IMR-90 (cell line): ENCODE measurements at regions not wholly inside any gene's neighbourhood (a gene's known extent, or its start where the extent isn't known, plus 50 kb on each side); places are given as distances from the start of the nearest gene placed in this dataset.

Source experiments
- ATAC-seq: fragments of 200-7000 bp; cut with Tn5 transposase; 2 replicates; pipeline ENCODE4 v1.9.1; 2020; ENCODE audit warnings: low read depth, mild to moderate bottlenecking, moderate library complexity
- BruUV-seq: library from RNA; stranded (reverse); fragments of 400-500 nt; replicated peaks from 2 replicates; lab custom pipeline; 2021; lab: Mats Ljungman, UMichigan
- CTCF ChIA-PET: fragments of 300-600 bp; formaldehyde crosslinking; extraction: SDS; loops from one replicate; lab custom pipeline; 2021; ENCODE audit warnings: antibody characterized with exemption; lab: Yijun Ruan, JAX
- POLR2A ChIA-PET: fragments of 300-600 bp; sonication (Branson Sonifier 250); formaldehyde crosslinking; loops from one replicate; lab custom pipeline; 2022; ENCODE audit warnings: antibody characterized with exemption; ENCODE audit not compliant: unreplicated experiment; lab: Charles Lee
- DNase-seq: peaks from one replicate; pipeline ENCODE4 v3.0.0; 2013
- H2AFZ ChIP-seq: replicated peaks from 2 replicates; pipeline ENCODE3; 2013; ENCODE audit warnings: low read length, mild to moderate bottlenecking; ENCODE audit not compliant: poor library complexity
- H2AK5ac ChIP-seq: 2 replicates; pipeline ENCODE4 v1.6.1; 2013; ENCODE audit warnings: low read depth, low read length, inconsistent platforms
- H2AK9ac ChIP-seq: replicated peaks from 2 replicates; pipeline ENCODE3; 2013; ENCODE audit warnings: mild to moderate bottlenecking, low read depth, low read length, moderate library complexity; ENCODE audit not compliant: poor library complexity
- H2BK120ac ChIP-seq: 2 replicates; pipeline ENCODE4 v1.6.1; 2013; ENCODE audit warnings: low read depth, low read length, inconsistent platforms
- H2BK15ac ChIP-seq: 3 replicates; pipeline ENCODE4 v1.6.1; 2013; ENCODE audit warnings: low read depth, low read length, inconsistent platforms
- H2BK20ac ChIP-seq: 2 replicates; pipeline ENCODE4 v1.6.1; 2013; ENCODE audit warnings: low read depth, mild to moderate bottlenecking, inconsistent platforms, low read length, moderate library complexity
- H2BK5ac ChIP-seq: 2 replicates; pipeline ENCODE4 v1.6.1; 2013; ENCODE audit warnings: mild to moderate bottlenecking, low read depth, low read length, inconsistent platforms; ENCODE audit not compliant: poor library complexity, severe bottlenecking
- H3K14ac ChIP-seq: replicated peaks from 2 replicates; pipeline ENCODE4 v1.6.1; 2013; ENCODE audit warnings: low read depth, low read length, inconsistent platforms
- H3K18ac ChIP-seq: 2 replicates; pipeline ENCODE4 v1.6.1; 2013; ENCODE audit warnings: low read depth, low read length, control low read depth
- H3K23ac ChIP-seq: 2 replicates; pipeline ENCODE4 v1.6.1; 2013; ENCODE audit warnings: low read depth, low read length, inconsistent platforms
- H3K27ac ChIP-seq: 2 replicates; pipeline ENCODE4 v1.5.1; 2013; ENCODE audit warnings: mild to moderate bottlenecking, control low read depth, low read length; ENCODE audit not compliant: insufficient read depth
- H3K27me3 ChIP-seq: 2 replicates; pipeline ENCODE4 v1.6.1; 2013; ENCODE audit warnings: low read length; ENCODE audit not compliant: control insufficient read depth, insufficient read depth
- H3K36me3 ChIP-seq: 2 replicates; pipeline ENCODE4 v1.6.1; 2013; ENCODE audit warnings: low read length, mixed read lengths; ENCODE audit not compliant: control insufficient read depth, insufficient read depth
- H3K4ac ChIP-seq: 2 replicates; pipeline ENCODE4 v1.6.1; 2013; ENCODE audit warnings: low read depth, low read length, inconsistent platforms
- H3K4me1 ChIP-seq: 2 replicates; pipeline ENCODE4 v1.6.1; 2013; ENCODE audit warnings: low read length, mixed read lengths; ENCODE audit not compliant: control insufficient read depth, insufficient read depth
- H3K4me2 ChIP-seq: 2 replicates; pipeline ENCODE4 v1.6.1; 2013; ENCODE audit warnings: low read depth, mild to moderate bottlenecking, control low read depth, low read length, moderate library complexity
- H3K4me3 ChIP-seq: 2 replicates; pipeline ENCODE4 v1.5.1; 2013; ENCODE audit warnings: low read depth, mild to moderate bottlenecking, control low read depth, low read length, moderate library complexity; ENCODE audit not compliant: insufficient read depth
- H3K56ac ChIP-seq: 2 replicates; pipeline ENCODE4 v1.6.1; 2013; ENCODE audit warnings: low read length, inconsistent platforms; ENCODE audit not compliant: insufficient read depth; ENCODE audit errors: extremely low read depth
- H3K79me1 ChIP-seq, 2 experiments: 2 replicates each; pipeline ENCODE4 v1.6.1; 2013; ENCODE audit warnings: low read length in 2 of 2, inconsistent platforms in 1 of 2, low read depth in 1 of 2
- H3K9ac ChIP-seq: 2 replicates; pipeline ENCODE4 v1.6.1; 2013; ENCODE audit warnings: low read depth, low read length, control low read depth
- H3K9me1 ChIP-seq: 2 replicates; pipeline ENCODE4 v1.6.1; 2013; ENCODE audit warnings: low read length, inconsistent platforms; ENCODE audit not compliant: insufficient read depth
- H3K9me3 ChIP-seq: 2 replicates; pipeline ENCODE4 v1.6.1; 2013; ENCODE audit warnings: low read length; ENCODE audit not compliant: control insufficient read depth, insufficient read depth
- H4K20me1 ChIP-seq: 2 replicates; pipeline ENCODE4 v1.6.1; 2013; ENCODE audit warnings: low read length, inconsistent platforms; ENCODE audit not compliant: insufficient read depth
- H4K5ac ChIP-seq: 2 replicates; pipeline ENCODE4 v1.6.1; 2013; ENCODE audit warnings: mild to moderate bottlenecking, low read depth, low read length, control low read depth
- H4K8ac ChIP-seq, 2 experiments: 2 replicates each; pipeline ENCODE4 v1.6.1; 2013; ENCODE audit warnings: low read depth in 2 of 2, low read length in 2 of 2, control low read depth in 1 of 2, inconsistent platforms in 1 of 2
- H4K91ac ChIP-seq: 2 replicates; pipeline ENCODE4 v1.6.1; 2013; ENCODE audit warnings: low read depth, low read length, inconsistent platforms; ENCODE audit not compliant: insufficient read depth
- POLR2A ChIP-seq: IDR thresholded peaks from 2 replicates; pipeline ENCODE4 v1.6.1; 2012; ENCODE audit warnings: mild to moderate bottlenecking, low read depth, low read length
- WGBS, 2 experiments: methylation state at CpG; one replicate each; pipeline versions ENCODE4 v1.1.5 to v1.1.7; 2013; ENCODE audit warnings: missing lambda C conversion rate in 2 of 2; ENCODE audit not compliant: insufficient read length in 1 of 2; ENCODE audit errors: extremely low coverage in 2 of 2; 5-methylcytosine and 5-hydroxymethylcytosine counted together
- dilution Hi-C: fragments of 300-500 bp; cut with HindIII; formaldehyde crosslinking; loops from one replicate; pipeline ENCODE4 v1.14.3; 2018; ENCODE audit warnings: low sequenced_read_pairs; ENCODE audit not compliant: unreplicated experiment
- in situ Hi-C: fragments of 300-500 bp; cut with MboI; formaldehyde crosslinking; loops from 3 replicates; pipeline ENCODE4 v1.14.3; 2019; ENCODE audit warnings: low sequenced_read_pairs, inconsistent platforms, mixed read lengths
- intact Hi-C: fragments of 100-400 bp; cut with micrococcal nuclease; formaldehyde crosslinking; loops from 2 replicates; pipeline ENCODE4 v1.10.0; 2022

DNA sequence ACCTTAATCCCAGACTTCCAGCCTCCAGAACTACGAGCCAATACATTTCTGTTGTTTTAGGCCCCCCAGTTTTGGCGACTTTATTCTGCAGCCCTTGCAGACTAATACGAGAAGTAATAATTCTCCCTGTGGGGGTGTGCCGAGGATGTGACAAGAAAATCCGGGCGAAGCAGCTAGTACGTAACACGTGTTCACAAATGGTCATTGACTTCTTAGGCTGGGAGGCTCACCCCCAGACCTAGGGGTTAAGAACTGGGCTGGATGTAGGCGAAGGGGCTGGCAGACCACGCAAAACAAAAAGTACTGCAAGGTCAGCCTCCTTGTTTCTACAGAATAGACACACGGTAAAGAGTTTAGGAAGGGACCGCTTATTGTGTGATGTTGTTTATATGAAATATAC, 69.8 kb upstream of the ESRRB start:
- H4K91ac ChIP-seq: no peak overlapping the region
- no peak overlapping the region for H4K8ac ChIP-seq
- no peak overlapping the region for H4K5ac ChIP-seq
- no peak overlapping the region for H3K27ac ChIP-seq
- no peak overlapping the region for H2AK9ac ChIP-seq
- H3K9ac ChIP-seq: no peak overlapping the region
- DNase-seq (no peak), ATAC-seq (no peak)
- H4K20me1 ChIP-seq: no peaks in the 10 kb centered on the region
- no peak overlapping the region for H3K18ac ChIP-seq
- H3K27me3 ChIP-seq: peaks cover 7% of the 10 kb centered on the region
- no peak overlapping the region for H3K4ac ChIP-seq
- intact Hi-C loops (no loop called here), in situ Hi-C loops (no loop called here), dilution Hi-C loops (no loop called here)
- no peak overlapping the region for H2BK5ac ChIP-seq
- H2BK120ac ChIP-seq: no peak overlapping the region
- H3K56ac ChIP-seq: no peak overlapping the region
- H3K36me3 ChIP-seq: no peaks in the 10 kb centered on the region
- 75% methylated on average over 5 of the region's 12 CpGs; no CpG with 5 or more reads in 1 of the 2 experiments for WGBS, 2 experiments
- no peaks in the 10 kb centered on the region for H3K79me1 ChIP-seq
- TF ChIP-seq POLR2A: no peak
- no peak overlapping the region for H2BK20ac ChIP-seq
- no peak overlapping the region for H3K23ac ChIP-seq
- BruUV-seq: no TSS peak
- no peaks in the 10 kb centered on the region for H3K4me1 ChIP-seq
- H3K9me3 ChIP-seq: no peaks in the 10 kb centered on the region
- no peak overlapping the region for H2AFZ ChIP-seq
- no peak overlapping the region for H3K14ac ChIP-seq
- no peak overlapping the region for H3K4me3 ChIP-seq
- no peak overlapping the region for H2AK5ac ChIP-seq
- H3K9me1 ChIP-seq: no peaks in the 10 kb centered on the region
- CTCF ChIA-PET: no interaction called here
- no peak overlapping the region for H2BK15ac ChIP-seq
- H3K4me2 ChIP-seq: no peak overlapping the region
- POLR2A ChIA-PET: no interaction called here
